Neuronal stem cell (in vitro differentiated cells): ENCODE measurements at regions not wholly inside any gene's neighbourhood (a gene's known extent, or its start where the extent isn't known, plus 50 kb on each side); places are given as distances from the start of the nearest gene placed in this dataset.

Experiments used
- DNase-seq: peaks from one replicate; pipeline ENCODE4 v3.0.0-alpha.2; 2013; ENCODE audit warnings: low spot score
- H2AFZ ChIP-seq: one replicate; pipeline ENCODE4 v1.6.1; 2013; ENCODE audit warnings: mild to moderate bottlenecking, low read length, inconsistent platforms
- H2AK5ac ChIP-seq: 2 replicates; pipeline ENCODE4 v1.6.1; 2013; ENCODE audit warnings: low read depth, mild to moderate bottlenecking, inconsistent platforms, low read length, moderate library complexity, mixed read lengths
- H2BK120ac ChIP-seq: 2 replicates; pipeline ENCODE4 v1.6.1; 2013; ENCODE audit warnings: low read depth, mild to moderate bottlenecking, inconsistent platforms, low read length, moderate library complexity, mixed read lengths
- H2BK12ac ChIP-seq: one replicate; pipeline ENCODE4 v1.6.1; 2013; ENCODE audit warnings: low read length, inconsistent platforms
- H2BK15ac ChIP-seq: 2 replicates; pipeline ENCODE4 v1.6.1; 2013; ENCODE audit warnings: mild to moderate bottlenecking, low read length, inconsistent platforms, mixed read lengths
- H2BK5ac ChIP-seq: one replicate; pipeline ENCODE4 v1.6.1; 2013; ENCODE audit warnings: inconsistent platforms, mild to moderate bottlenecking, low read length, moderate library complexity
- H3K14ac ChIP-seq: one replicate; pipeline ENCODE4 v1.6.1; 2013; ENCODE audit warnings: low read length, inconsistent platforms
- H3K18ac ChIP-seq: 2 replicates; pipeline ENCODE4 v1.6.1; 2013; ENCODE audit warnings: low read length, inconsistent platforms
- H3K23ac ChIP-seq: 2 replicates; pipeline ENCODE4 v1.6.1; 2013; ENCODE audit warnings: low read depth, mild to moderate bottlenecking, mixed read lengths, low read length, inconsistent platforms; ENCODE audit not compliant: poor library complexity
- H3K27ac ChIP-seq: replicated peaks from 3 replicates; pipeline ENCODE4 v1.5.1; 2013; ENCODE audit warnings: low read length, inconsistent platforms
- H3K27me3 ChIP-seq, 3 experiments: 2 replicates each; pipeline ENCODE4 v1.6.1; 2013; ENCODE audit warnings: low read length in 3 of 3, mild to moderate bottlenecking in 2 of 3, inconsistent platforms in 1 of 3, low read depth in 1 of 3, mixed read lengths in 1 of 3, moderate library complexity in 1 of 3; ENCODE audit not compliant: control insufficient read depth in 3 of 3, insufficient read depth in 3 of 3
- H3K36me3 ChIP-seq, 2 donors: replicated peaks in 1 of 2; 2 replicates each; pipeline ENCODE4 v1.6.1; 2013; ENCODE audit warnings: low read length in 2 of 2; ENCODE audit not compliant: control insufficient read depth in 2 of 2, insufficient read depth in 2 of 2
- H3K4ac ChIP-seq: 2 replicates; pipeline ENCODE4 v1.6.1; 2013; ENCODE audit warnings: inconsistent platforms, mild to moderate bottlenecking, low read length, moderate library complexity
- H3K4me1 ChIP-seq, 2 donors: 1 replicate in 1 of 2; 2 replicates in 1 of 2; pipeline ENCODE4 v1.6.1; 2013; ENCODE audit warnings: low read length in 2 of 2, low read depth in 1 of 2; ENCODE audit not compliant: control insufficient read depth in 2 of 2, insufficient read depth in 1 of 2
- H3K4me2 ChIP-seq: one replicate; pipeline ENCODE4 v1.6.1; 2013; ENCODE audit warnings: mild to moderate bottlenecking, low read length, inconsistent platforms; ENCODE audit not compliant: insufficient read depth, poor library complexity, severe bottlenecking
- H3K4me3 ChIP-seq, 2 donors: 2 replicates each; pipeline ENCODE4 v1.5.1; 2013; ENCODE audit warnings: low read length in 2 of 2, mild to moderate bottlenecking in 2 of 2, inconsistent platforms in 1 of 2, moderate library complexity in 1 of 2
- H3K79me1 ChIP-seq: one replicate; pipeline ENCODE4 v1.6.1; 2013; ENCODE audit warnings: low read depth, mild to moderate bottlenecking, inconsistent platforms, low read length, moderate library complexity
- H3K9ac ChIP-seq: one replicate; pipeline ENCODE4 v1.6.1; 2013; ENCODE audit warnings: mild to moderate bottlenecking, low read depth, low read length, inconsistent platforms; ENCODE audit not compliant: poor library complexity
- H3K9me3 ChIP-seq, 2 donors: replicated peaks in 1 of 2; 2 replicates each; pipeline versions ENCODE3 to v1.6.1; 2013; ENCODE audit warnings: low read length in 2 of 2, mild to moderate bottlenecking in 2 of 2, inconsistent platforms in 1 of 2, low read depth in 1 of 2, mixed read lengths in 1 of 2, moderate library complexity in 1 of 2; ENCODE audit not compliant: control insufficient read depth in 2 of 2, insufficient read depth in 1 of 2
- H4K8ac ChIP-seq: one replicate; pipeline ENCODE4 v1.6.1; 2013; ENCODE audit warnings: low read depth, mild to moderate bottlenecking, inconsistent platforms, low read length, moderate library complexity
- H4K91ac ChIP-seq: one replicate; pipeline ENCODE4 v1.6.1; 2013; ENCODE audit warnings: low read length, low read depth, mild to moderate bottlenecking, inconsistent platforms; ENCODE audit not compliant: poor library complexity
- WGBS, 2 donors: extraction: QIAGEN DNeasy Blood & Tissue Kit; methylation state at CpG; one replicate each; pipeline ENCODE4 v1.1.7; 2013; ENCODE audit warnings: missing lambda C conversion rate in 2 of 2, mixed read lengths in 1 of 2; ENCODE audit not compliant: insufficient read length in 2 of 2, insufficient replicate concordance in 1 of 2; ENCODE audit errors: extremely low coverage in 2 of 2; 5-methylcytosine and 5-hydroxymethylcytosine counted together

DNA sequence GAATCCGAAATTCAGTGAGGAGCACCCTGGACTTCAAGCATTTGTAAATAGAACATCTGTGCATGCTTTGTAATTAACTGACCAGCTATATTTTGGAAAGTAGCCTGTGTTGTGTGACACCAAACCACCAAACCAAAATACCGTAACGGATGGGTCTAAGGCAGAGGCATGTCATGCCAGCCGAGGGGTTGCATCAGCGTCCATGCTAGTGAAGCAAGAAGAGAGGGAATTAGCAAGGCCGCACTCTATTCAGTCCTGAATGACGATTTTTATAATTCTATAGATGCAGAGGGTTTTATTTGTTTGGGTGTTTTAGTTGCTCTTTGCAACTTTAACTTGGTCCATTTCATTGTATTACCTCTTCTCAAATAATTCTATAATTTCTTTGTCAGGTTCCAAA is 116.8 kb upstream of the SMYD2 start:
- no CpG with 5 or more reads among the region's 7 CpGs for WGBS, 2 donors
- Histone ChIP-seq H3K9me3 (peaks cover 0 to 12% of the 10 kb centered on the region in 2 donors), H4K91ac (no peak overlapping the region), H3K18ac (no peak overlapping the region), H3K9ac (no peak overlapping the region), H3K4me1 (peaks cover 0 to 9% of the 10 kb centered on the region in 2 donors), H2BK120ac (no peak overlapping the region), H2BK5ac (no peak overlapping the region), H3K4ac (no peak overlapping the region), H3K23ac (no peak overlapping the region), H3K4me3 (no peak overlapping the region), H3K4me2 (no peak overlapping the region), H2AK5ac (no peak overlapping the region), H2AFZ (no peak overlapping the region), H4K8ac (no peak overlapping the region), H3K27me3 (peaks cover 0 to 90% (median 0%) of the 10 kb centered on the region in 3 experiments), H3K27ac (peak overlapping the region; percentile 30), H2BK15ac (no peak overlapping the region), H3K14ac (no peak overlapping the region), H3K79me1 (no peaks in the 10 kb centered on the region), H3K36me3 (no peaks in the 10 kb centered on the region), H2BK12ac (no peak overlapping the region)
- DNase-seq, result no peak

DNA sequence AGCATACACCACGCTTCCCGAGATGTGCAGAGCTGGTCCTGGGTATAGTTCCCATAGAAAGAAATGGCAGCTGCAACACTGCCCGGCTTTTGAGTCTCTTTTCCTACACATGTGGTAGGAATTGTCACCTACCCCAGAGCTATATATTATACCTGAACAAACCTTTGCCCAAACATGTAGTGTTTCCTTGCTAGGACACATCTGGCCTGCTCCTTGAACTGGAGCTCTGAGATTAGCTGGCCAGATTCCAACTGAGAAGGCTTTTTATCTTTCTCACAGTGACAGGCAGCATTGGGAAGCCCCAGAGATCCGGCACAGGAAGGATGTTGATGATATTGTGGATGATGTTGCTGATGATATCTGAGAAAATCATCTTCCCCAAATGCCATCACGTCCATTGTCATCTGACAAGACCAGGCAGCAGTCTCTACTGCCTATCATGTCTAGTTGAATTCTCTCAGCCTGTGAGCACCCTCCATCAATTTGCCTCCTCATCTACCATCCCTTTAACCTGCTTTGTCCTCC is 115.0 kb upstream of the SMYD2 start:
- H3K4ac ChIP-seq, result no peak overlapping the region
- WGBS, 2 donors, result no CpG with 5 or more reads among the region's 5 CpGs
- no peak overlapping the region for H2AFZ ChIP-seq
- H3K27me3 ChIP-seq, result peaks cover 0 to 90% (median 0%) of the 10 kb centered on the region in 3 experiments
- no peak overlapping the region for H3K14ac ChIP-seq
- H3K4me2 ChIP-seq, result no peak overlapping the region
- no peak overlapping the region for H2AK5ac ChIP-seq
- no peaks in the 10 kb centered on the region for H3K36me3 ChIP-seq
- H3K18ac ChIP-seq, result no peak overlapping the region
- H3K23ac ChIP-seq, result no peak overlapping the region
- H4K8ac ChIP-seq, result no peak overlapping the region
- no peak overlapping the region for H3K4me3 ChIP-seq
- no peaks in the 10 kb centered on the region for H3K9me3 ChIP-seq
- H3K9ac ChIP-seq, result no peak overlapping the region
- H2BK120ac ChIP-seq, result no peak overlapping the region
- H2BK15ac ChIP-seq, result no peak overlapping the region
- H4K91ac ChIP-seq, result no peak overlapping the region
- no peaks in the 10 kb centered on the region for H3K79me1 ChIP-seq
- H2BK12ac ChIP-seq, result no peak overlapping the region
- H2BK5ac ChIP-seq, result no peak overlapping the region
- H3K27ac ChIP-seq, result no peak overlapping the region
- H3K4me1 ChIP-seq, result peaks cover 0 to 9% of the 10 kb centered on the region in 2 donors
- no peak for DNase-seq

- no peak overlapping the region for H4K91ac ChIP-seq
- no peak for DNase-seq
- no peaks in the 10 kb centered on the region for H3K9me3 ChIP-seq
- H3K4me2 ChIP-seq, result no peak overlapping the region
- H3K36me3 ChIP-seq, result no peaks in the 10 kb centered on the region
- WGBS, 2 donors, result no CpG with 5 or more reads among the region's 2 CpGs
- no peak overlapping the region for H3K27ac ChIP-seq
- no peak overlapping the region for H2BK15ac ChIP-seq
- H2BK120ac ChIP-seq, result no peak overlapping the region
- H3K14ac ChIP-seq, result no peak overlapping the region
- no peak overlapping the region for H3K18ac ChIP-seq
- H3K4me3 ChIP-seq, result no peak overlapping the region
- H3K4me1 ChIP-seq, result peaks cover 0 to 3% of the 10 kb centered on the region in 2 donors
- no peaks in the 10 kb centered on the region for H3K79me1 ChIP-seq
- H2AK5ac ChIP-seq, result no peak overlapping the region
- peaks cover 0 to 80% (median 0%) of the 10 kb centered on the region in 3 experiments for H3K27me3 ChIP-seq
- no peak overlapping the region for H2BK12ac ChIP-seq
- H4K8ac ChIP-seq, result no peak overlapping the region
- H3K23ac ChIP-seq, result no peak overlapping the region
- no peak overlapping the region for H2AFZ ChIP-seq
- no peak overlapping the region for H3K9ac ChIP-seq
- no peak overlapping the region for H3K4ac ChIP-seq
- no peak overlapping the region for H2BK5ac ChIP-seq
These were observed 106.3 kb upstream of the SMYD2 start for GRCh38 chr1:214174508-214175199.

GRCh38 chr1:214178102-214178501 is 102.9 kb upstream of the SMYD2 start:
- Histone ChIP-seq H2BK12ac (no peak overlapping the region), H3K79me1 (no peaks in the 10 kb centered on the region), H3K9me3 (peaks cover 0 to 3% of the 10 kb centered on the region in 2 donors), H3K9ac (no peak overlapping the region), H2BK120ac (no peak overlapping the region), H3K4me2 (no peak overlapping the region), H3K14ac (no peak overlapping the region), H2BK5ac (no peak overlapping the region), H3K23ac (no peak overlapping the region), H3K4me1 (peaks cover 0 to 3% of the 10 kb centered on the region in 2 donors), H4K91ac (no peak overlapping the region), H3K27me3 (peaks cover 0 to 65% (median 0%) of the 10 kb centered on the region in 3 experiments), H2AK5ac (no peak overlapping the region), H4K8ac (no peak overlapping the region), H2AFZ (no peak overlapping the region), H2BK15ac (no peak overlapping the region), H3K4ac (no peak overlapping the region), H3K18ac (no peak overlapping the region), H3K36me3 (no peaks in the 10 kb centered on the region), H3K4me3 (no peak overlapping the region), H3K27ac (no peak overlapping the region)
- no CpG with 5 or more reads among the region's 2 CpGs for WGBS, 2 donors
- DNase-seq, result no peak
